SU-DHL-6 (cell line): ENCODE measurements at regions not wholly inside any gene's neighbourhood (a gene's known extent, or its start where the extent isn't known, plus 50 kb on each side); places are given as distances from the start of the nearest gene placed in this dataset.

ENCODE experiments used
- H2AFZ ChIP-seq: fragments of 200-600 bp; sonication (generic); 2 replicates; pipeline ENCODE4 v1.6.1; 2014; ENCODE audit warnings: low read depth, mild to moderate bottlenecking, moderate library complexity, mixed read lengths, antibody characterized with exemption, low read length; ENCODE audit not compliant: severe bottlenecking
- H3F3A ChIP-seq: fragments of 200-600 bp; shearing (Covaris generic); 2 replicates; pipeline ENCODE4 v1.6.0; 2016; ENCODE audit warnings: antibody characterized with exemption, mild to moderate bottlenecking; ENCODE audit not compliant: insufficient read depth
- H3K27ac ChIP-seq: fragments of 200-600 bp; sonication (generic); 2 replicates; pipeline ENCODE4 v1.5.1; 2016; ENCODE audit warnings: low read depth, mild to moderate bottlenecking, low read length, moderate library complexity, mixed read lengths
- H3K27me3 ChIP-seq: fragments of 200-600 bp; sonication (generic), shearing (Covaris generic); 2 replicates; pipeline ENCODE4 v1.6.0; 2014; ENCODE audit warnings: mild to moderate bottlenecking, low read length
- H3K36me3 ChIP-seq: fragments of 200-600 bp; sonication (generic); 2 replicates; pipeline ENCODE4 v1.6.1; 2014; ENCODE audit warnings: mild to moderate bottlenecking, low read length, mixed read lengths
- H3K4me2 ChIP-seq: fragments of 300-600, 200-600 bp; shearing (Covaris generic), sonication (generic); 2 replicates; pipeline ENCODE4 v1.6.0; 2014; ENCODE audit warnings: low read length, low read depth, mild to moderate bottlenecking; ENCODE audit not compliant: poor library complexity, severe bottlenecking
- H3K4me3 ChIP-seq: fragments of 200-600 bp; sonication (generic); 2 replicates; pipeline ENCODE4 v1.5.1; 2014; ENCODE audit warnings: antibody characterized with exemption, low read length, mild to moderate bottlenecking, mixed read lengths; ENCODE audit not compliant: insufficient read depth, poor library complexity, severe bottlenecking
- H3K79me2 ChIP-seq: fragments of 200-600 bp; sonication (generic); 2 replicates; pipeline ENCODE4 v1.6.1; 2014; ENCODE audit warnings: mild to moderate bottlenecking, low read length, moderate library complexity; ENCODE audit not compliant: insufficient read depth
- H3K9ac ChIP-seq: fragments of 200-600 bp; sonication (generic); 2 replicates; pipeline ENCODE4 v1.7.0; 2014; ENCODE audit warnings: mild to moderate bottlenecking, low read length
- H3K9me2 ChIP-seq: fragments of 200-600 bp; sonication (generic); replicated peaks from 2 replicates; pipeline ENCODE4 v1.6.1; 2014; ENCODE audit warnings: low read length; ENCODE audit not compliant: insufficient read depth
- H3K9me3 ChIP-seq: fragments of 200-600 bp; sonication (generic); 2 replicates; pipeline ENCODE4 v1.6.1; 2014; ENCODE audit warnings: low read length, mixed read lengths; ENCODE audit not compliant: insufficient read depth
- H4K20me1 ChIP-seq: fragments of 200-600 bp; sonication (generic); 2 replicates; pipeline ENCODE4 v1.6.1; 2014; ENCODE audit warnings: low read depth, mild to moderate bottlenecking, antibody characterized with exemption, low read length, moderate library complexity, mixed read lengths
- EZH2phosphoT487 ChIP-seq: fragments of 200-600 bp; sonication (generic), shearing (Covaris generic); conservative IDR thresholded peaks from 2 replicates; pipeline ENCODE4 v1.6.1; 2018; ENCODE audit warnings: mild to moderate bottlenecking, antibody characterized with exemption, low read length, moderate library complexity, mixed read lengths
- TF ChIP-seq, protein P1 (sequence below): fragments of 200-600 bp; sonication (generic); IDR thresholded peaks from one replicate; pipeline ENCODE4 v1.5.1; 2017; ENCODE audit warnings: antibody characterized with exemption, mild to moderate bottlenecking, low read length, moderate library complexity; ENCODE audit not compliant: insufficient read depth, poor library complexity, severe bottlenecking

- H3K27me3 ChIP-seq = no peaks in the 10 kb centered on the region
- no peaks in the 10 kb centered on the region for H3K36me3 ChIP-seq
- no peaks in the 10 kb centered on the region for H3K79me2 ChIP-seq
These were observed 396.3 kb upstream of the CHST9 start for GRCh38 chr18:27581296-27581904.

DNA sequence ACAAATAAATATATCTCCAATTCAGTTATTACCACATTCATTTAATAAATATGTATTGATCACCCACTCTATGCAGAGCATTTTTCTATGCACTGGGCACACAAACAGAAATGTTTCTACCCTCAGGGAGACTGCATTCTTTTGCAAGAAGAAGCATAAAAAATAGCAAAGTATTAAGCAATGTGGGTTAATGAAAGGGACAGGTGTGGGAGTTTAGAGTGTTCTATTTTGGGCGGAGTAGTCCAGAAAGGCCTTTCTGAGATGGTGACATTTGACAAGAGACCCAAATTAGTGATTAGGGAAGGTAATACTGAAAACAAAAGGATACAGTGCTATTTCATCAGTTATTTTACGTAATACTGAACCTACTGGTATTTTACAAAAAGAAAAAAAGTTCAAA is 394.3 kb upstream of the CHST9 start:
- H3K9me3 ChIP-seq = 0 out of 2 replicates have a peak, but pooled peaks cover 7% of the 10 kb centered on the region
- H3K27me3 ChIP-seq = no peaks in the 10 kb centered on the region
- no peaks in the 10 kb centered on the region for H3F3A ChIP-seq
- H3K79me2 ChIP-seq = no peaks in the 10 kb centered on the region
- H3K9me2 ChIP-seq = no peaks in the 10 kb centered on the region
- H3K4me2 ChIP-seq = no peak overlapping the region
- H4K20me1 ChIP-seq = no peaks in the 10 kb centered on the region
- no peak overlapping the region for H3K27ac ChIP-seq
- no peak for TF ChIP-seq EZH2phosphoT487
- TF ChIP-seq, protein P1, sequence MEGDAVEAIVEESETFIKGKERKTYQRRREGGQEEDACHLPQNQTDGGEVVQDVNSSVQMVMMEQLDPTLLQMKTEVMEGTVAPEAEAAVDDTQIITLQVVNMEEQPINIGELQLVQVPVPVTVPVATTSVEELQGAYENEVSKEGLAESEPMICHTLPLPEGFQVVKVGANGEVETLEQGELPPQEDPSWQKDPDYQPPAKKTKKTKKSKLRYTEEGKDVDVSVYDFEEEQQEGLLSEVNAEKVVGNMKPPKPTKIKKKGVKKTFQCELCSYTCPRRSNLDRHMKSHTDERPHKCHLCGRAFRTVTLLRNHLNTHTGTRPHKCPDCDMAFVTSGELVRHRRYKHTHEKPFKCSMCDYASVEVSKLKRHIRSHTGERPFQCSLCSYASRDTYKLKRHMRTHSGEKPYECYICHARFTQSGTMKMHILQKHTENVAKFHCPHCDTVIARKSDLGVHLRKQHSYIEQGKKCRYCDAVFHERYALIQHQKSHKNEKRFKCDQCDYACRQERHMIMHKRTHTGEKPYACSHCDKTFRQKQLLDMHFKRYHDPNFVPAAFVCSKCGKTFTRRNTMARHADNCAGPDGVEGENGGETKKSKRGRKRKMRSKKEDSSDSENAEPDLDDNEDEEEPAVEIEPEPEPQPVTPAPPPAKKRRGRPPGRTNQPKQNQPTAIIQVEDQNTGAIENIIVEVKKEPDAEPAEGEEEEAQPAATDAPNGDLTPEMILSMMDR = no peak
- no peak overlapping the region for H3K4me3 ChIP-seq
- H2AFZ ChIP-seq = no peak overlapping the region
- H3K36me3 ChIP-seq = no peaks in the 10 kb centered on the region
- H3K9ac ChIP-seq = no peak overlapping the region

More at GRCh38 chr18:27581296-27581904, 396.3 kb upstream of the CHST9 start:
- Histone ChIP-seq H4K20me1 (no peaks in the 10 kb centered on the region), H2AFZ (no peak overlapping the region), H3K27ac (no peak overlapping the region), H3K9me2 (no peaks in the 10 kb centered on the region), H3F3A (no peaks in the 10 kb centered on the region), H3K4me3 (no peak overlapping the region), H3K9ac (no peak overlapping the region), H3K4me2 (no peak overlapping the region), H3K9me3 (0 out of 2 replicates have a peak, but pooled peaks cover 7% of the 10 kb centered on the region)
- TF ChIP-seq, protein P1 = no peak
- no peak for TF ChIP-seq EZH2phosphoT487

GRCh38 chr18:27577752-27578151 is 392.6 kb upstream of the CHST9 start:
- H3K4me3 ChIP-seq = no peak overlapping the region
- H3K27me3 ChIP-seq = no peaks in the 10 kb centered on the region
- no peaks in the 10 kb centered on the region for H4K20me1 ChIP-seq
- 0 out of 2 replicates have a peak, but pooled peaks cover 7% of the 10 kb centered on the region for H3K9me3 ChIP-seq
- TF ChIP-seq EZH2phosphoT487 = no peak
- TF ChIP-seq, protein P1 = no peak
- H3K4me2 ChIP-seq = no peak overlapping the region
- H2AFZ ChIP-seq = no peak overlapping the region
- H3K36me3 ChIP-seq = no peaks in the 10 kb centered on the region
- H3K79me2 ChIP-seq = no peaks in the 10 kb centered on the region
- no peaks in the 10 kb centered on the region for H3K9me2 ChIP-seq
- no peak overlapping the region for H3K9ac ChIP-seq
- H3F3A ChIP-seq = no peaks in the 10 kb centered on the region
- no peak overlapping the region for H3K27ac ChIP-seq
